GM23248 (cell line): ENCODE measurements at regions not wholly inside any gene's neighbourhood (a gene's known extent, or its start where the extent isn't known, plus 50 kb on each side); places are given as distances from the start of the nearest gene placed in this dataset.

Source experiments
- DNase-seq: peaks from one replicate; pipeline ENCODE4 v3.0.0-alpha.2; 2015
- H2AFZ ChIP-seq: fragments of 200-600 bp; sonication (generic); 2 replicates; pipeline ENCODE4 v1.6.1; 2016; ENCODE audit warnings: antibody characterized with exemption
- H3F3A ChIP-seq: fragments of 200-600 bp; sonication (generic); 2 replicates; pipeline ENCODE4 v1.6.1; 2016; ENCODE audit warnings: mild to moderate bottlenecking, antibody characterized with exemption, mixed run types; ENCODE audit not compliant: insufficient read depth
- H3K27ac ChIP-seq: fragments of 200-600 bp; sonication (generic); 2 replicates; pipeline ENCODE4 v1.5.1; 2016; ENCODE audit warnings: mild to moderate bottlenecking
- H3K27me3 ChIP-seq: fragments of 200-600 bp; sonication (generic); replicated peaks from 2 replicates; pipeline ENCODE4 v1.6.1; 2016; ENCODE audit warnings: mild to moderate bottlenecking; ENCODE audit not compliant: insufficient read depth
- H3K36me3 ChIP-seq: fragments of 200-600 bp; sonication (generic); 2 replicates; pipeline ENCODE4 v1.6.1; 2016; ENCODE audit warnings: low read depth, mild to moderate bottlenecking
- H3K4me1 ChIP-seq: fragments of 200-600 bp; sonication (generic); 2 replicates; pipeline ENCODE4 v1.6.1; 2016; ENCODE audit warnings: mild to moderate bottlenecking; ENCODE audit not compliant: insufficient read depth
- H3K4me2 ChIP-seq: fragments of 200-600 bp; sonication (generic); one replicate; pipeline ENCODE4 v1.6.1; 2016; ENCODE audit warnings: mild to moderate bottlenecking; ENCODE audit not compliant: unreplicated experiment
- H3K4me3 ChIP-seq: fragments of 200-600 bp; sonication (generic); 2 replicates; pipeline ENCODE4 v1.5.1; 2016; ENCODE audit warnings: mild to moderate bottlenecking
- H3K79me2 ChIP-seq: fragments of 200-600 bp; sonication (generic); 2 replicates; pipeline ENCODE4 v1.6.1; 2016; ENCODE audit warnings: mild to moderate bottlenecking; ENCODE audit not compliant: insufficient read depth
- H3K9ac ChIP-seq: fragments of 200-600 bp; sonication (generic); 2 replicates; pipeline ENCODE4 v1.6.1; 2016; ENCODE audit warnings: mild to moderate bottlenecking
- H3K9me2 ChIP-seq: fragments of 200-600 bp; sonication (generic); 2 replicates; pipeline ENCODE4 v1.6.1; 2016; ENCODE audit warnings: mixed run types, mild to moderate bottlenecking, moderate library complexity; ENCODE audit not compliant: insufficient read depth
- H3K9me3 ChIP-seq: fragments of 200-600 bp; sonication (generic); one replicate; pipeline ENCODE4 v1.6.1; 2017; ENCODE audit warnings: low read depth
- H4K20me1 ChIP-seq: fragments of 200-600 bp; sonication (generic); 2 replicates; pipeline ENCODE4 v1.6.0; 2016; ENCODE audit not compliant: insufficient read depth
- EZH2 ChIP-seq: fragments of 200-600 bp; sonication (generic); IDR thresholded peaks from 2 replicates; pipeline ENCODE4 v1.6.1; 2018; ENCODE audit warnings: antibody characterized with exemption, mild to moderate bottlenecking; ENCODE audit not compliant: insufficient read depth, poor library complexity, severe bottlenecking
- EZH2phosphoT487 ChIP-seq: fragments of 200-600 bp; sonication (generic); IDR thresholded peaks from 2 replicates; pipeline ENCODE4 v1.6.1; 2018; ENCODE audit warnings: antibody characterized with exemption, moderate library complexity, mild to moderate bottlenecking, low read depth; ENCODE audit not compliant: insufficient read depth
- WGBS, 2 experiments: methylation state at CpG; one replicate each; pipeline ENCODE4 v1.1.6; 2015 to 2017; ENCODE audit warnings: low lambda C conversion rate in 2 of 2, low coverage in 1 of 2; ENCODE audit errors: missing lambda C conversion rate in 2 of 2; 5-methylcytosine and 5-hydroxymethylcytosine counted together
- in situ Hi-C: fragments of 300-500 bp; cut with MboI; formaldehyde crosslinking; loops from 2 replicates; pipeline ENCODE4 v1.15.0; 2020

DNA sequence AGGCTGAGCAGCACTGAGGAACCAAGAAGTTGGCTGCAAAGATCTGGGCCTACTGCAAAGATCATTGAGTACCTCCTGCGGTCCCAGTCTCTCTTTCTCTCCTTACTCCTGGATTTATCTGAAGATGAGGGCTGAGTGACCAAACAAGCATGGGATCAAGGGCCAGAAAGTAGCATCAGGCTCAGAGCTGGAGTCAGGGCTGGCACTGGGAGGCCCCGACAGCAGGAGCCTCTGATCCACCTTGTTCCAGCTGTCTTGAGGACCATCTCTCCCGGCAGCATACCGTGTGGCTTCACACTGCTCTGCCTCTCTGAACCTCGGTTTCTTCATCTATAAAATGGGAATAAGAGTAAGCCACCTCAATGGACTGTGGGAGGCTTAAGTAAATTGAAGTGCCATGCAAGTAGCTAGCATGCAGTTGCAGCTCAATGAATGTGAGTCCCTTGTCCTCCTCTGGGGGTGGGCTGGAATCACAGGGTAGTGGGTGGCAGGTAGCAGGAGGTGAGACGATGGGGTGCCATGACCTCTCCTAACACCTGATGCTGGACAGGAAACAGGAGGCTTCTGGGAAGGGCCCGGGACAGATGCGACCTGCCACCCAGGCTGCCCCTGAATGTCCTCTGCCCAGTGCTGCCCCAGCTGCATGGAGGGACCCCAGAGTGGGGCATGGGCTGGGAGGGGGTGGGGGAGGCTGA is 52.5 kb upstream of the PRDM11 start:
- TF ChIP-seq EZH2 (no peak), EZH2phosphoT487 (no peak)
- Histone ChIP-seq H3K4me3 (no peak overlapping the region), H3K27me3 (peaks cover 21% of the 10 kb centered on the region), H3K27ac (no peak overlapping the region), H3K9me3 (no peaks in the 10 kb centered on the region), H3K4me1 (peaks cover 40% of the 10 kb centered on the region), H3K36me3 (no peaks in the 10 kb centered on the region), H3K4me2 (peak overlapping the region; percentile 42), H3F3A (peaks cover 24% of the 10 kb centered on the region), H2AFZ (no peak overlapping the region), H3K79me2 (no peaks in the 10 kb centered on the region), H4K20me1 (no peaks in the 10 kb centered on the region), H3K9ac (no peak overlapping the region), H3K9me2 (no peaks in the 10 kb centered on the region)
- 83 to 87% methylated on average over 8 of the region's 8 CpGs for WGBS, 2 experiments
- in situ Hi-C loops = loop anchor here (10.0 kb wide), 1 partner anchor 149 kb away; no protein-coding TSS in a partner anchor
- no peak for DNase-seq

DNA sequence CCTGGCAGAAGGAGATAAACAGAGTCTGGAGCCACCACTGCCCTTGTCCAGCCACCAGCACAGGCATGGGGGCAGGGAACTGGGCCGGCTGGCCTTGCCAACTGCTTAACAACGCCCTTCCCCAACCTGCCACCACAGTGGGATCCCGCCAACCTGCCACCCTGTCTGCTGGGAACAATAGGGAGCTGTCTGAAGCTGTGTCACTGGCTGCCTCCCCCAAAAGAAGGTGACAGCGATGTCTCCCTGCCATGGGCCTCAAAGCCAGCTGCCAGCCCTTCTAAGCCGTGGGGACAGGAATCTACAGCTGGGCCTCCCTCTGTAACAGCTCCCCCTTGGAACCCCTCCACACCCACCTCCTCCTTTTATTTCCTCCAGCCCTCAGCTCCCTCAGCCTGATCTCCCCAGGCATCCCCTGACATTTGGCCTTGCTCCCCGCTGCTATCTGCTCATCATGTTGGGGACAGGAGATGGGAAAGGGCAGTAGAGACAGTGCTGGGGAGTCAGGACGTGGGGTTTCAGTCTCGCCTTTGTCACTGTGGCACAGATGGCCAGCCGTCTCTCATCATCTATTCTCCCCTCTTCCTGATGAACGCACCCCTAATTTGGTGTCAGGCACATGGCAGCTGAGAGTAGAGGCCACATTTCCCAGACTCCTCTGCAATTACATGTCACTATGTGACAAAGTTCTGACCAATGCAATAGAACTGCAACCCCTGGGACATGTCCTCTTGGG is 51.3 kb upstream of the PRDM11 start:
- H3F3A ChIP-seq = peaks cover 21% of the 10 kb centered on the region
- no peak overlapping the region for H3K9ac ChIP-seq
- H3K9me2 ChIP-seq = no peaks in the 10 kb centered on the region
- no peak overlapping the region for H3K27ac ChIP-seq
- DNase-seq = no peak
- H3K79me2 ChIP-seq = no peaks in the 10 kb centered on the region
- peaks cover 32% of the 10 kb centered on the region for H3K4me1 ChIP-seq
- H3K4me3 ChIP-seq = no peak overlapping the region
- no peaks in the 10 kb centered on the region for H3K36me3 ChIP-seq
- no peaks in the 10 kb centered on the region for H3K9me3 ChIP-seq
- H2AFZ ChIP-seq = no peak overlapping the region
- TF ChIP-seq EZH2phosphoT487 (no peak), EZH2 (no peak)
- 88 to 93% methylated on average over 9 to 10 of the region's 10 CpGs for WGBS, 2 experiments
- H4K20me1 ChIP-seq = no peaks in the 10 kb centered on the region
- in situ Hi-C loops = loop anchor here (10.0 kb wide), 1 partner anchor 150 kb away; no protein-coding TSS in a partner anchor
- peaks cover 21% of the 10 kb centered on the region for H3K27me3 ChIP-seq
- no peak overlapping the region for H3K4me2 ChIP-seq

DNA sequence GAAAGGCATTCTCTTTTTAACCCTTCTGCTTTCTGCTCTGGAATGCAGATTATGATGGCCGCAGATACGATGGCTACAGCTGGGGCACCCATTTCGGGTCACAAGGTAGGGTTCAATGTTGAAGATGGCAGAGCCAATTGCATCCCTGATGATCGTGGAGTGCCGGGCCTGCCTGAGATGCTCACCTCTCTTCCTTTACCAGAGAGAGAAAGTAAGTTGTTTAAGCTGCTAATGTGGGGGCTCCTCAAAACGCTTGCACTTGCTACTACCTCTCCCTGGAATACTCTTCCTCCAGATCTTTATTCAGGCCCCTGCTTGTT is 50.8 kb upstream of the PRDM11 start:
- DNase-seq = no peak
- Histone ChIP-seq H3F3A (peaks cover 16% of the 10 kb centered on the region), H3K79me2 (no peaks in the 10 kb centered on the region), H3K4me3 (no peak overlapping the region), H3K9me3 (no peaks in the 10 kb centered on the region), H4K20me1 (no peaks in the 10 kb centered on the region), H3K36me3 (no peaks in the 10 kb centered on the region), H2AFZ (no peak overlapping the region), H3K9me2 (no peaks in the 10 kb centered on the region), H3K4me2 (no peak overlapping the region), H3K27me3 (peaks cover 21% of the 10 kb centered on the region), H3K27ac (no peak overlapping the region), H3K9ac (no peak overlapping the region), H3K4me1 (peaks cover 26% of the 10 kb centered on the region)
- WGBS, 2 experiments = 79 to 86% methylated on average over 6 of the region's 6 CpGs
- in situ Hi-C loops = loop anchor here (10.0 kb wide), 1 partner anchor 151 kb away; no protein-coding TSS in a partner anchor
- no peak for TF ChIP-seq EZH2
- TF ChIP-seq EZH2phosphoT487 = no peak

DNA sequence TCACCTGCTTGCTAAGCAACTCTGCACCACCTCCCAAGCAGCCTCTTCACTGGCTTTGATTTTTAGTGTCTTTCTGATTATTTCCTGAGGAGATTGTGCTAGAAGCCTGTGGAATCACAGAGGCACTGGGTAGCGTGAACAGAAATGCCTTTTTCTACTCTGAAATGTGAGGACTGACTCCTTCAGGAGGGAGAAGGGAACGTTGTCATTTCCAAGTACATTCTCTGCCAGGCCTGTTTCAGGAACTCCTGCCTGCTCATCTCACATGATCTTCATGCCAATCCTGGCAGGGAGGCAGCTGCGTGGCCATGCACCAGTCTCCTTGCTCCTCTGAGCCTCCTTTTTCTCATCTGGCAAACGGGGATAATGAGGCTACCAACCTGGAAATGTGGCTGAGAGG is 49.8 kb upstream of the PRDM11 start:
- Histone ChIP-seq H3K27ac (no peak overlapping the region), H3K9me3 (no peaks in the 10 kb centered on the region), H3K36me3 (no peaks in the 10 kb centered on the region), H3K9me2 (no peaks in the 10 kb centered on the region), H4K20me1 (no peaks in the 10 kb centered on the region), H3K4me2 (no peak overlapping the region), H3K79me2 (no peaks in the 10 kb centered on the region), H3F3A (peaks cover 6% of the 10 kb centered on the region; the same call in 1 of the 2 replicates), H3K4me1 (peaks cover 26% of the 10 kb centered on the region), H3K9ac (no peak overlapping the region), H3K27me3 (peaks cover 21% of the 10 kb centered on the region), H2AFZ (no peak overlapping the region), H3K4me3 (no peak overlapping the region)
- DNase-seq = no peak
- in situ Hi-C loops = loop anchor here (10.0 kb wide), 1 partner anchor 152 kb away; no protein-coding TSS in a partner anchor
- no peak for TF ChIP-seq EZH2
- no peak for TF ChIP-seq EZH2phosphoT487
- 41 to 53% methylated on average over 4 of the region's 4 CpGs for WGBS, 2 experiments
